HCT116 (cell line): ENCODE measurements at regions not wholly inside any gene's neighbourhood (a gene's known extent, or its start where the extent isn't known, plus 50 kb on each side); places are given as distances from the start of the nearest gene placed in this dataset.

ENCODE experiments used
- ATAC-seq: fragments of 200-7000 bp; cut with Tn5 transposase; 2 replicates; pipeline ENCODE4 v1.9.1; 2020; ENCODE audit warnings: mild to moderate bottlenecking, moderate library complexity
- BruUV-seq: library from RNA; stranded (reverse); fragments of 400-500 nt; replicated peaks from 2 replicates; lab custom pipeline; 2021; lab: Mats Ljungman, UMichigan
- CTCF ChIA-PET: fragments of 300-600 bp; sonication (Branson Sonifier 250); formaldehyde crosslinking; loops from one replicate; lab custom pipeline; 2021; ENCODE audit warnings: antibody characterized with exemption; lab: Charles Lee
- POLR2A ChIA-PET: fragments of 300-600, 350-600 bp; sonication (Branson Sonifier 250); formaldehyde crosslinking; loops from one replicate; lab custom pipeline; 2021; ENCODE audit warnings: antibody characterized with exemption; lab: Charles Lee
- RAD21 ChIA-PET, 2 experiments: fragments of 300-600 bp; sonication (Branson Sonifier 250); formaldehyde crosslinking; loops; one replicate each; lab custom pipeline; 2023; ENCODE audit warnings: low total read pairs in 2 of 2; ENCODE audit not compliant: uncharacterized antibody in 2 of 2, unreplicated experiment in 2 of 2, low non-redundant PET in 1 of 2; lab: Charles Lee
- DNase-seq: peaks from one replicate; pipeline ENCODE4 v3.0.0-alpha.2; 2010; ENCODE audit warnings: low read depth, low spot score
- H2AFZ ChIP-seq: fragments of 200-600 bp; shearing (Covaris generic), sonication (generic); 2 replicates; pipeline ENCODE4 v1.6.1; 2017; ENCODE audit warnings: low read depth, mixed run types, mixed read lengths, antibody characterized with exemption, low read length; ENCODE audit not compliant: poor library complexity, severe bottlenecking
- H3K27ac ChIP-seq: 2 replicates; pipeline ENCODE4 v1.5.1; 2012; ENCODE audit warnings: low read depth, low read length
- H3K27me3 ChIP-seq: fragments of 200-600 bp; sonication (generic); 2 replicates; pipeline ENCODE4 v1.6.1; 2016; ENCODE audit warnings: mixed run types, low read length, mixed read lengths; ENCODE audit not compliant: insufficient read depth
- H3K36me3 ChIP-seq, 2 experiments: fragments of 200-500 bp in 1 of 2; fragments of 200-600 bp in 1 of 2; sonication (Bioruptor generic) in 1 of 2; sonication (generic) in 1 of 2; 2 replicates each; pipeline versions ENCODE4 v1.5.1 to v1.6.1; 2014 to 2016; ENCODE audit warnings: low read length in 2 of 2, inconsistent platforms in 1 of 2, mixed read lengths in 1 of 2, mixed run types in 1 of 2; ENCODE audit not compliant: insufficient read depth in 2 of 2, control insufficient read depth in 1 of 2
- H3K4me1 ChIP-seq, 2 experiments: fragments of 200-600 bp in 1 of 2; sonication (generic) in 1 of 2; 2 replicates each; pipeline versions ENCODE4 v1.5.1 to v1.6.1; 2012 to 2017; ENCODE audit warnings: low read length in 2 of 2, inconsistent platforms in 1 of 2, mild to moderate bottlenecking in 1 of 2, mixed read lengths in 1 of 2, mixed run types in 1 of 2, moderate library complexity in 1 of 2; ENCODE audit not compliant: insufficient read depth in 2 of 2, control insufficient read depth in 1 of 2
- H3K4me2 ChIP-seq: fragments of 200-600 bp; sonication (generic); 2 replicates; pipeline ENCODE4 v1.6.1; 2017; ENCODE audit warnings: mixed run types, low read length, mixed read lengths
- H3K4me3 ChIP-seq, 2 experiments: fragments of 200-600 bp in 1 of 2; sonication (generic) in 1 of 2; replicated peaks in 1 of 2; 2 replicates each; pipeline ENCODE4 v1.5.1; 2011 to 2016; ENCODE audit warnings: low read length in 2 of 2, control low read depth in 1 of 2, low read depth in 1 of 2, mild to moderate bottlenecking in 1 of 2, mixed read lengths in 1 of 2, mixed run types in 1 of 2
- H3K79me2 ChIP-seq: fragments of 200-600 bp; sonication (generic); 2 replicates; pipeline ENCODE4 v1.6.1; 2017; ENCODE audit warnings: mild to moderate bottlenecking, mixed run types, low read length, moderate library complexity, mixed read lengths; ENCODE audit not compliant: insufficient read depth
- H3K9ac ChIP-seq: fragments of 200-600 bp; sonication (generic); 2 replicates; pipeline ENCODE4 v1.6.1; 2016; ENCODE audit warnings: low read length, mixed read lengths
- H3K9me2 ChIP-seq: fragments of 200-600 bp; sonication (generic), shearing (Covaris generic); 2 replicates; pipeline ENCODE4 v1.6.1; 2017; ENCODE audit warnings: mixed run types, mild to moderate bottlenecking, moderate library complexity; ENCODE audit not compliant: insufficient read depth
- H3K9me3 ChIP-seq, 2 experiments: fragments of 200-500 bp in 1 of 2; fragments of 200-600 bp in 1 of 2; sonication (Bioruptor generic) in 1 of 2; sonication (generic) in 1 of 2; 2 replicates each; pipeline ENCODE4 v1.6.1; 2014 to 2017; ENCODE audit warnings: low read length in 2 of 2, mixed read lengths in 2 of 2, inconsistent platforms in 1 of 2, low read depth in 1 of 2, mild to moderate bottlenecking in 1 of 2, mixed run types in 1 of 2, moderate library complexity in 1 of 2; ENCODE audit not compliant: control insufficient read depth in 1 of 2, insufficient read depth in 1 of 2
- H4K20me1 ChIP-seq: fragments of 200-600 bp; sonication (generic), shearing (Covaris generic); 2 replicates; pipeline ENCODE4 v1.6.1; 2017; ENCODE audit warnings: mixed run types, mild to moderate bottlenecking, moderate library complexity; ENCODE audit not compliant: insufficient read depth
- CBX3 ChIP-seq: IDR thresholded peaks from 2 replicates; pipeline ENCODE4 v1.6.1; 2012; ENCODE audit warnings: low read depth
- CEBPB ChIP-seq: IDR thresholded peaks from 2 replicates; pipeline ENCODE4 v1.6.1; 2012; ENCODE audit warnings: low read depth
- EGR1 ChIP-seq: IDR thresholded peaks from 2 replicates; pipeline ENCODE4 v1.6.1; 2012; ENCODE audit warnings: low read depth
- JUND ChIP-seq: IDR thresholded peaks from 2 replicates; pipeline ENCODE4 v1.6.1; 2012
- RAD21 ChIP-seq: IDR thresholded peaks from 2 replicates; pipeline ENCODE4 v1.6.1; 2012; ENCODE audit warnings: low read depth, mild to moderate bottlenecking
- SIN3A ChIP-seq: IDR thresholded peaks from 2 replicates; pipeline ENCODE4 v1.6.1; 2012; ENCODE audit warnings: low read depth
- TCF7L2 ChIP-seq: IDR thresholded peaks from 2 replicates; pipeline ENCODE4 v1.7.0; 2011; ENCODE audit warnings: borderline replicate concordance, inconsistent platforms; ENCODE audit not compliant: insufficient read depth, insufficient read length; ENCODE audit errors: extremely low read depth
- YY1 ChIP-seq: IDR thresholded peaks from 2 replicates; pipeline ENCODE4 v1.6.1; 2011; ENCODE audit warnings: low read length, low read depth, moderate library complexity, mild to moderate bottlenecking; ENCODE audit not compliant: insufficient replicate concordance; ENCODE audit errors: extremely low read depth
- ZNF274 ChIP-seq: fragments of 200-500 bp; sonication (Bioruptor generic); IDR thresholded peaks from 2 replicates; pipeline ENCODE4 v1.6.1; 2014; ENCODE audit warnings: mild to moderate bottlenecking, low read depth, low read length, inconsistent platforms
- intact Hi-C: fragments of 100-400 bp; cut with micrococcal nuclease; formaldehyde crosslinking; loops from 2 replicates; pipeline ENCODE4 v1.10.0; 2022
- TF ChIP-seq, protein P1 (sequence below): IDR thresholded peaks from 2 replicates; pipeline ENCODE4 v1.6.1; 2012; ENCODE audit warnings: low read depth
- TF ChIP-seq, protein P2 (sequence below): IDR thresholded peaks from 2 replicates; pipeline ENCODE4 v1.6.1; 2012

DNA sequence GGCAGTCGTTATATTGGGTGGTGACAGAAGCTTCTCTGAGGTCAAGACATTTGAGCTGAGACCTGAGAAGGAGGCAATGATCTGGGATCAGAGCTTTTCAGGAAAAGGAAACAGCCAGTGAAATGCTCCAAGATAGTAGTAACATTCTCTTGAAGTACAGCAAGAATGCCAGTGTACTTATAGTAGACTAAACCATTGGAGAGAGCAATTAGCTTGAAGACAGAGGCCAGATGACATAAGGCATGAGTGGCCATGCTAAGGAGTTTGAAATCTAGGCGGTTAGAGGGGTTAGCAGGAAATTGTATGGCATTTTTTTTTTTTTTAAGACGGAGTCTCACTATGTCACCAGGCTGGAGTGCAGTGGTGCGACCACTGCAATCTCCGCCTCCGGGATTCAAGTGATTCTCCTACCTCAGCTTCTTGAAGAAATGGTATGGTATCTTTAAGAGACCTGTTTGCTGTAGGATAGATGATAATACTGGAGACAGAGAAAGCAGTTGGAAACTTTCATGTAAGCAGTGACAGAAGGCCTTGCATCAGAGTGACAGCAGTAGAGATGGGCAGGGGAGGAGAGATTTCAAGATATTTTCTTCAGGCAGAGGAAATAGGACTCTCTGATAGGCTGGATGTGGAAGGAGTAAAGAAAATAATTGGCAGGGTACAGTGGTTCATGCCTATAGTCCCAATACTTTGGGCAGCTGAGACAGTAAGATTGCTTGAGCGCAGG, 482.2 kb upstream of the PAPPA start:
- TF ChIP-seq, protein P1, sequence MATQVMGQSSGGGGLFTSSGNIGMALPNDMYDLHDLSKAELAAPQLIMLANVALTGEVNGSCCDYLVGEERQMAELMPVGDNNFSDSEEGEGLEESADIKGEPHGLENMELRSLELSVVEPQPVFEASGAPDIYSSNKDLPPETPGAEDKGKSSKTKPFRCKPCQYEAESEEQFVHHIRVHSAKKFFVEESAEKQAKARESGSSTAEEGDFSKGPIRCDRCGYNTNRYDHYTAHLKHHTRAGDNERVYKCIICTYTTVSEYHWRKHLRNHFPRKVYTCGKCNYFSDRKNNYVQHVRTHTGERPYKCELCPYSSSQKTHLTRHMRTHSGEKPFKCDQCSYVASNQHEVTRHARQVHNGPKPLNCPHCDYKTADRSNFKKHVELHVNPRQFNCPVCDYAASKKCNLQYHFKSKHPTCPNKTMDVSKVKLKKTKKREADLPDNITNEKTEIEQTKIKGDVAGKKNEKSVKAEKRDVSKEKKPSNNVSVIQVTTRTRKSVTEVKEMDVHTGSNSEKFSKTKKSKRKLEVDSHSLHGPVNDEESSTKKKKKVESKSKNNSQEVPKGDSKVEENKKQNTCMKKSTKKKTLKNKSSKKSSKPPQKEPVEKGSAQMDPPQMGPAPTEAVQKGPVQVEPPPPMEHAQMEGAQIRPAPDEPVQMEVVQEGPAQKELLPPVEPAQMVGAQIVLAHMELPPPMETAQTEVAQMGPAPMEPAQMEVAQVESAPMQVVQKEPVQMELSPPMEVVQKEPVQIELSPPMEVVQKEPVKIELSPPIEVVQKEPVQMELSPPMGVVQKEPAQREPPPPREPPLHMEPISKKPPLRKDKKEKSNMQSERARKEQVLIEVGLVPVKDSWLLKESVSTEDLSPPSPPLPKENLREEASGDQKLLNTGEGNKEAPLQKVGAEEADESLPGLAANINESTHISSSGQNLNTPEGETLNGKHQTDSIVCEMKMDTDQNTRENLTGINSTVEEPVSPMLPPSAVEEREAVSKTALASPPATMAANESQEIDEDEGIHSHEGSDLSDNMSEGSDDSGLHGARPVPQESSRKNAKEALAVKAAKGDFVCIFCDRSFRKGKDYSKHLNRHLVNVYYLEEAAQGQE, result no peak
- no peak for TF ChIP-seq JUND
- no peak for TF ChIP-seq RAD21
- no peak for TF ChIP-seq SIN3A
- TF ChIP-seq EGR1, result no peak
- no peak for TF ChIP-seq ZNF274
- TF ChIP-seq CEBPB, result no peak
- no peak for TF ChIP-seq TCF7L2
- no peak for TF ChIP-seq CBX3
- TF ChIP-seq, protein P2, sequence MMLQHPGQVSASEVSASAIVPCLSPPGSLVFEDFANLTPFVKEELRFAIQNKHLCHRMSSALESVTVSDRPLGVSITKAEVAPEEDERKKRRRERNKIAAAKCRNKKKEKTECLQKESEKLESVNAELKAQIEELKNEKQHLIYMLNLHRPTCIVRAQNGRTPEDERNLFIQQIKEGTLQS, result no peak
- TF ChIP-seq YY1, result no peak
- TF ChIP-seq, all 23 proteins: peak for 0
- no peaks in the 10 kb centered on the region for H3K9me3 ChIP-seq
- intact Hi-C loops, result no loop called here
- H4K20me1 ChIP-seq, result no peaks in the 10 kb centered on the region
- ChIA-PET RAD21 (no interaction called here), POLR2A (no interaction called here), CTCF (no interaction called here)
- H3K36me3 ChIP-seq, result no peaks in the 10 kb centered on the region
- H3K27ac ChIP-seq, result no peak overlapping the region
- no peak overlapping the region for H3K9ac ChIP-seq
- H3K27me3 ChIP-seq, result peaks cover 13% of the 10 kb centered on the region
- H3K4me3 ChIP-seq, result no peak overlapping the region
- H2AFZ ChIP-seq, result no peak overlapping the region
- no peaks in the 10 kb centered on the region; a peak in 1 of 4 replicates for H3K4me1 ChIP-seq
- no TSS peak for BruUV-seq
- H3K9me2 ChIP-seq, result no peaks in the 10 kb centered on the region
- no peak overlapping the region for H3K4me2 ChIP-seq
- DNase-seq (no peak), ATAC-seq (no peak)
- no peaks in the 10 kb centered on the region for H3K79me2 ChIP-seq
